Stimulated activated CD8-positive, alpha-beta memory T cell treated with anti-CD3 and anti-CD28 coated beads, Interleukin-12 subunit alpha, Interleukin-12 subunit beta, amount 100 ng/mL, for 24 hours (primary cell): ENCODE measurements at regions not wholly inside any gene's neighbourhood (a gene's known extent, or its start where the extent isn't known, plus 50 kb on each side); places are given as distances from the start of the nearest gene placed in this dataset.

Source experiments
- DNase-seq: peaks from one replicate; pipeline ENCODE4 v3.0.0-alpha.2; 2020; ENCODE audit errors: extremely low read depth

DNA sequence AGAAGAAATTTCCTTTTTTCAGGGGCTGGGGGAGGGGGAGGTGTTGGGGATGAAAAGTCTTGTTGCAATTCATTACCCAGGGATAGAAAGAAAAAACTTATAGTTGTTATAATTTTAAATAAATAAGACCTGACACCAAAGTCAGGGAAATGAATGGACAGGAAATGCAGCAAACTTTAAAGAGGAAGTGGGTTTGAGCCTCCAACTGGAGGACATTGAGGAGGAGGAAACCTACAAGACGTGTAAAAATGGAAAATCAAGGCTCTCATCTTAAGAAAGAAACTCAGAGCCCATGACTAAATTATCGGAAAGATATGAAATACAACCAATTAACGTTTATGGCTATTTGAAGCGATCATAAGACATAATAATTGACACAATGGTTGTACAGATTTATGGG, 54.4 kb downstream of the NIBAN1 start:
- DNase-seq = no peak

DNA sequence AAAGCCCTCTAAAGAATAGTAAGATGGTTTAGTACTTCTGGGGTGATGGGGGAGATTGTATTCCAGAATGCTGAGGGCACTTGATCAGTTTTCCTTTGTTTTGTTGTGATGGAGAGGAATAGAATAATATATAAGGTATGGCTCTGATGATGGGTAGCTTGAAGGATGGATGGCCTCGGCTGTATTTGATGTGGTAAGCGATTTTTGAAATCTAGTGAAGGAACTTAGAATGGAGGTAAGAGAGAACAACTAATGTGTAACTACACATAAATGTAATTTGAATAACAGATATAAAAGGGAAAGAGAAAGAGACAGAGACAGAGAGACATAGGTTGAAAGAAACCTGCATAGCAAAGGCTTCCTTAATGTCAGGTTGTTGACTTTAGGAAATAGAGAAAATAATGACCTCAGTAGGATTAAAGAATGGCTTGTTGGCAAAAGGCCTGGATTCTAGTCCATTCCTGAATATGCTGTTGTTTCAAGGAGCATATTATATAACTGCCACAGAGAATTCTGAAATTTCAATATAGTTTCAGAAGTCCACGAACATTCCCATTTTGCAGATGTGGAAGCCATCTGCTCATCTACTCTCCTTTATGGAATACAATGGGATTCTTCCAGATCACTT, 58.7 kb downstream of the NIBAN1 start:
- no peak for DNase-seq

DNA sequence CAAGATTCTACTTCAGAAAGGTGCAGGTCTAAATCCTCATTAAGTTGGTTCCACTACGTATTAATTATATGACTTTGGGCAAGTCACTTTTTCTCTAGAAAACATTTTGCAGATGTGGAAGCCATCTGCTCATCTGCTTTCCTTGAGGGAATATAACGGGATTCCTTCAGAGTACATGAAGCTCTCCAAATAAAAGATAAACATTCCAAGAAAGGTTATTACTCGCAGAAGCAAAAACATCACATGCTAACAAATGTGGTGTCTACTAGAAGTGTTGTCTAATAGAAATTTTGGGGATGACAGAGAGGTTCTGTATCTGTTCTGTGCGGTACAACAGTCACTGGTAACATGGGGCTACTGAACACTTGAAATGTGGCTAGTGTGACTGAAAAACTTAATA, 60.2 kb downstream of the NIBAN1 start:
- no peak for DNase-seq

DNA sequence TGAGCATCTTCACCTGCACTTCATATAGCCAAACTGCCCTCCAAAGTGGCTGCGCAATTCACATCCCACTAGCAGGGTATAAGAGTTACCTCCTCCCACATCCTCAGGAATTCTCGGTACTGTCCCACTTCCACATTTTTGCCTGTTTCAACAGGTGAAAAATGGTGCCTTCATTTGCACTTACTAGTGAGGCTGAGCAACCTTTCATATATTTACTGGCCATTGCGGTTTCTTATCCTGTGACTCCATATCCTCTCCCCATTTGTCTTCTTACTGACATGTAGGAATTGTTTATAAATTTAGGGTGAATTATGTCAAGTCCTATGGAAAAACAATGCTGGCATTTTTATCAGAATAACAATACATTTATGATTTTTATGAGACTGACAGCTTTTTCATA, 61.9 kb downstream of the NIBAN1 start:
- no peak for DNase-seq

DNA sequence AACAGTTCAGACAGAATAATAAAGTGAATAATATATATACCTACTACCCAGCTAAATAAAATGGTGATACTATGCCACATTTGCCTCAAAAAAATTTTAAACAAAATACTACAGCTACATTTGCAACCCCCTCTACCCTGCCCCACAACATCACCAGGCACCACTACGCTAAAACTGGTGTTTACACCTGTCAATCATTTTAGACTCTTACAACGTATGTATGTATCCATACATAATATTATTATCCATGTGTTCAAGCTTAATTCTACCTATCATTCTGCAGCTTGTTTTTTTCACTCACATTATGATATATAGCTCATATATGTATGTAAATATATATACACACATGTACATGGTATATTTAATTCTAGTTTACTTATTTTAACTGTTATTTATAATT, 62.5 kb downstream of the NIBAN1 start:
- no peak for DNase-seq

DNA sequence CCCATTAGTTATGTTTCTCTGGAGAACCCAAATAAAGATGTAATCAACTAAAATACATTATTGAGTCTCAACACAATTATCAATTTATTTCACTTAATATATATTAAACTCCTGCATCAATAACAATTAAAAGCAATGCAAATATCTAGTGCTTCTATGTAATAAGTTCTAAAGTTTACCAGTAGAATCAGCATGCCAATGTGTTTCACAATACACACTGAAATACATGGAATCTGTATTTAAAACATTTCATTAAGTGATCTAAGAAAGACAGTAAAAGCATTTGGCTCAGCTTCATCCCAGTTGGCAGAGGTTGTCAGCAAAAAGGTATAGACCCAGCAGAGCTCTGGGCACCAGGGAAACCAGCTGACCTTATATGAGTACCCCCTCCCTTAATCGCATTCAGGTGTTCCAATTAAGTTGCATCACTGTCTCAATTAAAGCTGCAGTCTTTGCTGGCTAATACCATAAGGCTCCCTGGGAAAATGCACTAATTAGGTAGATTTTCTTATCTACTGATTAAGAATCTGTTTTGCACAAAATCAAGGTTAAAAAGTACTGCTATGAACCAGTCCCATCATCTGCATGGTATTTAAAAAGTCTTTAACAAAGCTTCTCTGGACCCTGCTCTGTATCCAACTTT, 63.1 kb downstream of the NIBAN1 start:
- no peak for DNase-seq

DNA sequence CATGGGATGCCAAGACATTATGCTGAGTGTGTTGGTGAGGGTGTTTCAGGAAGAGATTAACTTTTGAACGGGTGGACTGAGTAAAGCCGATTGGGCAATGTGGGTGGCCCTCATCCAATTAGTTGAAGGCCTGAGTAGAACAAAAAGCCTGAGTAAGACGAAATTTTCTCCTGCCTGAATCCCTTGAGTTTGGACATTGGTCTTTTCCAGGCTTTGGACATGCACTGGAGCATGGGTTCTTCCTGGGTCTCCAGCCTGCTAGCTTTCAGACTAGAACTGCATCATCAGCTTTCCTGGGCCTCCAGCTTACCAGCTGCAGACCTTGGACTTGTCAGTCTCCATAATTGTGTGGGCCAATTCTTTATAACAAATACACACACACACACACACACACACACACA, 63.6 kb downstream of the NIBAN1 start:
- no peak for DNase-seq

DNA sequence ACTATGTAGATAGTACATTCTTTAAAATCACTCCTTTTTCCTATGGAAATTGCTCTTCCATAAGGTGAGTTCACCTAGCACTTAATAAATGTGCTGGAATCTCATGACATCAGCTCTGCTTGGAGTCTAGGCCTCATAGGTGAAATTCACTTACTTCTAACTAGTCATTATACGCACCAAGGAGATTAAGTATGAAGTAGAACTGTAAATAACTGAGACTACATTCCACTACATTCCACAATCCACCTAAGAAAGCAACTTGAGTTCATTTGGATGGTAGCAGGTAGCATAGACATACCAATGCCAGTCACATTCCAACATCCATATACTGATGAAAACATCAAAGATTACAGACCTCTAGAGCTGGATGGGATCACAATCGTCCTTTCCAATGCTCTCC, 64.3 kb downstream of the NIBAN1 start:
- no peak for DNase-seq

DNA sequence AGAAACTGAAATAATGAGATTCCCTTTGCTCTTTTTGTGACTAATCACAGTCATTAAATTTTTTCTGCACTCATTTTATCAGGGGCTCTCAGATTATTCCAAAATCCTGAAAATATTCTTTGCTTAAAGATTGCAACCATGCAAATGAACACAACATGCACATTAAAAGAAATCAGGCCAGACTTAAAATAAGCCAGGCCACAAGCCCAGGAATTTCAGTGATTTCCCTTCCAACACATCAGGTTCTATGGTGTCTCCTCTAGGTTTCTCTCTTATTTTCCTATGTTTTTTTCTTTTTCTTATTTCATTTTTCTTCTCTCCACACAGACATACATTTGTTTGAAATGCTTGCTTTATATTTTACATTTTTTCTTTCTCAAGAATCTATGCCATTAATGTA, 65.3 kb downstream of the NIBAN1 start:
- no peak for DNase-seq

DNA sequence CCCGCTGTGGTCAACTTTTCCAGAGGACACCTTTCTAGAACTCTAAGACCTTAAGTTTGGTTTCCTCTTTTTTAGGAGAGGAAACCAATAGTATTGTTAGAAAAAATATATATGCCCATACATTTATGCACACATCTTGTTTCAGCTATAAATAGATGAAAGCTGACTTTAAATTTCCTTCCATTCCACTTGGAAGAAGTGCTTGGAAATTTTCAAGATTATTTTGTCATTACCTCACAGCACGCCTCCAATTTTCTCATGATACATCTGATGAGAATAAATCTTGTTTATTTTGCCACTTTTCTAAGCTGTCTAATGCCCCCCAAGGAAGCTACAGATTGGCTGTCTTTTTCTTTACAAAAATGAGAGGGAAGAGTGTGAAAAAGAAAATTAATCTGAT, 65.8 kb downstream of the NIBAN1 start:
- no peak for DNase-seq

DNA sequence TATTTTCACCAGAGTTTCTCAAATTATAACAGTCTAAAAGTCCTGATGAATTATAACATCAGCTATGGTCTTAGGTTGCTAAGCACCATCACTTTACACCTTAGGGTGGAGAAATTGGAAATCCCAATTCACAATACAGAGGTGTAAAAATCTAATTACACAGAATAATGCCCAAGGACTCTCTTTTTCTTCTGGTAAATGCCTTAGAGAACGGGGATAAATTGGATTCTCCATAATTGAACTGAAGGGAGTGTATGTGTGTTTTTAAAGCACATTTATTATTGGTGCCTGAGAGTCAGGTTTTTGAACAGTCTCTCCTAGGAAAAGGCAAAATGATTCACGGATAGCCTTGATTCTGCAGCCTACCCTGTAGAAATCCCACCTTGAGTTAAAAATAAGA, 66.8 kb downstream of the NIBAN1 start:
- no peak for DNase-seq

DNA sequence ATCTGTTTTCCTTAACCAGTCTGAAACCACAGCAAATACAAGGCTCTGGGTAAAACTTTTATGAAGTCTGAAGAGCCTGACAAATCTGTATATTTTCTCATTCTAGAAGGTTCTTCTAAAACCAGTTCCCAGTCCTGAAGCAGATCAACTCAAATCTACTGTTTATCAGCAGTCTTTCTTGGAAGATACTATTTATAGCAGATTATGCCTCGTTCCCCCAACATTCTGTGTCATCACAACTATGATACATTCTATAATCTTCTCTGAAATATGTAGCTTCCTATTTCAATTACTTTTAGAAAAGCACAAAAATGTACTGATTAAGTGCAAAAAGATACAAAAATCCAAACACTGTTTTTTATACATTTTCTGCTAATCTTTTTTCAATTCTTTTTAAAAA, 67.5 kb downstream of the NIBAN1 start:
- no peak for DNase-seq

DNA sequence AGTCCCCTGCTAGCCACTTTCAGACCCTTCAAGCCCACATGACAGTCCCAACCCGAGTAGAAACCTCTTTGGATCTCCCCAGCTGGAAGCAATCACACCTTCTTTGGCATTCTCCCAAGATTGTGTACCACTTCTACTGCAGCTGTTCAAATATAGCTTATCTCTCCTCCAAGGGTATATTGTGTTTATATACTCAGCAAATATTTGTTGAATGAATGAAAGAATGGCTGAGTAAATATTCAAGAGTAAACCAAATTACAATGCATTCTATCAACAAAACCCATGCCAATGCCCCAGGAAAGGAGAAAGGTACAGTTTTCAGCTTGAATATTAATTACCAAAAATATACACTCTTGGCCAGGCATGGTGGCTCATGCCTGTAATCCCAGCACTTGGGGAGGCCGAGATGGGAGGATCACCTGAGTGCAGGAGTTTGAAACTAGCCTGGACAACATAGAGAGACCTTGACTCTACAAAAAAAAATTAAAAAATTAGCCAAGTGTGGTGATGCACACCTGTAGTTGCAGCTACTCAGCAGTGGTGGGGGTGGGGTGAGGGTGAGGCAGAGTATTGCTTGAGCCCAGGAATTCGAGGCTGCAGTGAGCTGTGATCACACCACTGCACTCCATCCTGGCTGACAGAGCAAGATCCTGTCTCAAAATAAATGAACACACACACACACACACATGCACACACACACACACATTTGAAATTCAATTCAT, 68.5 kb downstream of the NIBAN1 start:
- DNase-seq = no peak

DNA sequence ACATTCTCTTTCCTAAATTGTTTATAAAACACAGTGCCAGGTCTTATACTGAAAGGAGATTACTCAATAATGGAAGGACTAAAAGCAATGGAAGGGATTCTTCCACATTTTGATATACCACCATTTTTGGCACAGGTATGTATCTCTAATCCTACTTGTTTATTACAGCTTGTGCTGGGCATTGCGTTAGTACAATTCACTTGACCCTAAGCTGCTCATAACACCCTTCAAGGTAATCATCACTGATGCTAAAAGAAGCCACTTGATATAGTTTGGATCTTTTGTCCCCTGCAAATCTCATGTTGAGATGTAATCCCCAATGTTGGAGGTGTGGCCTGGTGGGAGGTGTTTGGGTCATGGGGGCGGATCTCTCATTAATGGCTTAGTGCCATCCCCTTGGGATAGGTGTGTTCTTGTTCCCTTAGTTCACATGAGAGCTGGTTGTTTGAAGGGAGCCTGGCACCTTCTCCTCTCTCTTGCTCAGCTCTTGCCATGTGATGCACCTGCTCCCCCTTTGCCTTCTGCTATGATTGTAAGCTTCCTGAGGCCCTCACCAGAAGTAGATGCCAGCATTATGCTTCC, 71.1 kb downstream of the NIBAN1 start:
- DNase-seq = no peak

DNA sequence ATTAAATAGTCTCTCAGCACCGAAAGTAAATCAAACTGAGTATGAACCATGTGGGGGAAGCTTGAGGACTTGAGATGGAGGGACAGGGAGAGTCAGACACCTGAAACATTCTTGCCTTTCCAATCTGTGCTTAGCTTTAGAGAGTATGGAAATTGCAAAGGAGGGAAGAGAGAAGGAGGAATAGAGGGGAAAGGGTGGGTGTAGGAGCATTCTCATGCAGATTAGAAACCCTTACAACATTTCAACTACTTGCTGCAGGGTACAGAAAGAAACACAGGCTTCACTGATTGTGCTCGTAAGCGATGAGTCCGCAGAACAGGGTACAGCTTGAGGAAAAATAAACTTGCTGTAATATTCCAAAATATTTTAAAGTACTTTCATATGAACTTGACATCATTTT, 73.8 kb downstream of the NIBAN1 start:
- DNase-seq = no peak

DNA sequence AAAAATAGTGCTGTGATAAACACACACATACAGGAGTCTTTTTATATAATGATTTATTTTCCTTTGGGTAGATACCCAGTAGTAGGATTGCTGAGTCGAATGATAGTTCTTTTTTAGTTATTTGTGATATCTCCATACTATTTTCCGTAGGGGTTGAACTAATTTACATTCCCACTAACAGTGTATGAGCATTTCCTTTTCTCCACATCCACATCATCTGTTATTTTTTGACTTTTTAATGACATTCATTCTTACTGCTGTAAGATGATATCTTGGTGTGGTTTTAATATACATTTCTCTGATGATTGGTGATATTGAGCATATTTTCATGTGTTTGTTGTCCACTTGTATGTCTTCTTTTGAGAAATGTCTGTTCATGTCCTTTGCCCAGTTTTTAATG, 78.3 kb downstream of the NIBAN1 start:
- no peak for DNase-seq

DNA sequence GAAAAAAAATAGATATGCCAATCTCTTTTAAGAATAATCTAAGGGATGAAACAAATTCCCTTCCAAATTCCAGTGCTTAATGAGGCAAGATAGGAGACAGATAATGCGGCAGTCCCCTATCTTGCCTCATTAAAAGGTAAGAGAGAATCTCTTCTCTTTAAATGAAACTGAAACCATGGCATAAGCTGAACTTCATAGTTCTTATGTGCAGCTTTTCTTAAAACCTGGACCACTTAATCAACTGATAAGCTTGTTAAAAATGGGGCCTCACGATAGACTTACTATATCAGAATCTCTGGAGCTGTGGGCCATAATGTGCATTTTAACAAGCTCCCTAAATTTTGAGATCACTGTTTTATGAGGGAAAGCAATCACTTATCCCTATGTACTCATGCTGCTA, 79.2 kb downstream of the NIBAN1 start:
- DNase-seq = no peak

DNA sequence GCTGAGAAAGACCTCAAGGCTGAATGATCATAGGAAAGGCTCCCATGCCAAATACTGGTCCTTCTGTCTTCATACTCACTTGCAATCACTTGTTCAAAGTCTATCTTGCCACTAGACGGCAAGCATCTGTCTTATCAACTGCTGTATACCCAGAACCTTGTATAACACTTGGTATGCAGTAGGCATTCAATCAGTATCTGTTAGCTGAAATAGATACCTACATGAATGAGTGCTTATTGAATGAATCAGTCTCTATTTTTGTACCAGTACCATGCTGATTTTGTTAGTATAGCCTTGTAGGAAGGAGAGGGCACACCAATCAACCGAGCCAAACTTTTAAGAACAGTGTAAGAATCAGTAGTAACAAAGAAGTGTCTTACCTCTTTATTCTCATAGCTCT, 80.6 kb downstream of the NIBAN1 start:
- no peak for DNase-seq

DNA sequence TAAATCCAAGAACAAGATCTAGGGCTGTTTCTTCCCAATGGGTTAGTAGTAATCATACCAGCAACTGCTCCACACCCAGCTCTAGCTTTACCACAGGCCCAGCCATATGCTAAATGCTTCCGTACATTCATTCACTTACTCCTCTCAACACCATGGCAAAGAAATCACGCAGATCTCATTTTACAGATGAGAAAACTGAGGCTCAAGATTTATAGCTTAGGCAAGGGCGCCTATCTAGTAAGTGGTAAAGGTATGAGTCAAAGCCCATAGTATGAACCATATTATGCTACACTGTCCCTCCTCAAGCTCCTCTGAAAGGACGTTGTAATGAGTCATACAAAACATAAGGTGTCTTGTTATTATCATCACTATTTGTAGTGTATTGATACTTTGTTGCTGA, 82.2 kb downstream of the NIBAN1 start:
- DNase-seq = no peak

DNA sequence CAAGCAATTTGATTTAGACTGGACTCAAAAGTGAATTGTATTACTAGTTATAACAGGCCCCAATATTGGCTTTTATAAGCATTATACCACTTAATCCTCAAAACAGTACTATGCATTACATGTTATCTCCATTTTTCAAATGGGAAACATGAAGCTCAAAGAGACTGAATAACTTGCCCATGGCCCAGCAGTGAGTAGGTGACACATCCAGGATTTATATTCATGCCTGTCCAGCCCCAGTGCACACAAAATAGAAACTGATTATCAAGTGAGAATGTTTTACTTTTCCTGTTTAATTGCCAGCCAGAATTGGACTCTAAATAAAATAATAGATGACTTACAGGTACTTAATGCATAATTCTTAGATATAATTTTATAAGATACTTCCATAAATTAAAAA, 82.9 kb downstream of the NIBAN1 start:
- DNase-seq = no peak

DNA sequence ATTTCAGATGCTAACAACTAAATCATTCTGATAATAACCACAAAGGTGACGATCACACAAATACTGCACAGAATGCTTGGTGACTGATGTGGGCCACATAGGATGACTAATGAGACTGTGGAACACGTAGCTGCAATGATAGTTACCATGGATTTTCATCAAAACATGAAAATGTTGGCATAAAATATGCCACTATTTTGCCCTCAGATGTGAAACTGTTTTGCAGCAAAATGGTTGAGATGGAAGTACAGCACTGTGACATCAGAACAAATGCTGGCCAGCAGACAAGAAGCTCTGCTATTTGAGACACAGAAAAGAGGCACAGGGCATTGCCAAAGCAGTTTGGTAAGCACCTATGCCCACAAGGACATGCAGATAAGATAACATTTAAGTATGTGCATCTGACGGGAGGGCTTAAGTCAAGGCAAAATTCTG, 83.8 kb downstream of the NIBAN1 start:
- DNase-seq = no peak

DNA sequence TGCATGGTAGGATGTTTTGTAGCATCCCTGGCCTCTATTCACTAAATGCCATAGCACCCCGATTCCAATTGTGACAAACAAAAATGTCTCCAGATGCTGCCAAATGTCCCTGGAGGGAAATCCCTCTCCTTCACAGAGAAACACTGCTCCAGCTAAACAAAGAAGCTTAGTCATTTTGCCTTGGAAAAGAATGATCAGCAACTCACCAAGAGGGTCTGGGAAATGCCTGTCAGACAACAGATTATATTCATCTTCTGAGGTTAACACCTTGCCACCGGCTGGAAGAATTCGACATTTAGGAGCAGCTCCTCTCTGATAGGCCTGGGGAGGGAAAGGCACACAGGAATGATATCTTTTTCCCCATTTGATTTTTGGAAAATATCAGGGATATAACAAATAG, 84.4 kb downstream of the NIBAN1 start:
- DNase-seq = no peak

DNA sequence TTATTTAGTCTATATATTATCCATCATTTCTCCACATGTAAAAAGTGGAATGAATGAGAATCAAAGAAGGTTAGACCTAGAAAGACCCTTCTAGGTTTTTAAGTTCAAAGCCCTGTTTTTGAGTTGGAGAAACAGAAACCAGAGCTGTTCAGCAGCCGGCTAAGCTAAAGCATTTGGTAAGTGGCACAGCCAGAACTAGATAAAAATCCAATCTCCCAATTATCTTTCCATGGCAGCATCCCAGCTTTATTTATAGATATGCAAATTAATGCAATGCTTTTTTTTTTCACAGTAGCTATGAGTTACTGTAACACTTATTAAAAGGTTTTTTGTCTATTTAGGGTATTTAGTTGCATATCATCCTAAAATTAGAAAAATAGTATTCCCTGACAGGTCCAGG, 85.1 kb downstream of the NIBAN1 start:
- no peak for DNase-seq
